ENCODE measurements at regions not wholly inside any gene's neighbourhood (a gene's known extent, or its start where the extent isn't known, plus 50 kb on each side); places are given as distances from the start of the nearest gene placed in this dataset.
"Not testable (repeated sequence)": the region's sequence is repeated elsewhere in the genome, so short reads cannot be mapped to it uniquely, and the experiment has no call there.

DNA sequence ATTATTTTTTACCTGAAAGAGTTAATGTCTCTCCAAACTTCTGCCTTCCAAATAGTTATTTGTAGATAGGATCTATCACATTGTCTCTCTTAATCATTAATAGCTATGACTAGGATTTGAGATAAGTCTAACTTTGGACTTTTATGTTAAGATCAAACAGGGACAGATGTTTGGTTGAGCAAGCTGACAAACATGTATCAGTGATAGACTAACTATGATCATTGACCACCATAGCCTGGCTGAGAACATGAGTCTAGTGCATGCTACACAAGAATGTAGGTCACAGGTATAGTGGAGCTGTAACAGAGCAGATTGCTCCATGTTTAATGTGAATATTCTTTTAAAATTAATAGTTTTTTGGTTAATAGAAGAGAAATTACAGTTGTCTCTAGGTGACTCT is 52.0 kb downstream of the SYT15B start:
- DNase-seq, result not testable (repeated sequence)

DNA sequence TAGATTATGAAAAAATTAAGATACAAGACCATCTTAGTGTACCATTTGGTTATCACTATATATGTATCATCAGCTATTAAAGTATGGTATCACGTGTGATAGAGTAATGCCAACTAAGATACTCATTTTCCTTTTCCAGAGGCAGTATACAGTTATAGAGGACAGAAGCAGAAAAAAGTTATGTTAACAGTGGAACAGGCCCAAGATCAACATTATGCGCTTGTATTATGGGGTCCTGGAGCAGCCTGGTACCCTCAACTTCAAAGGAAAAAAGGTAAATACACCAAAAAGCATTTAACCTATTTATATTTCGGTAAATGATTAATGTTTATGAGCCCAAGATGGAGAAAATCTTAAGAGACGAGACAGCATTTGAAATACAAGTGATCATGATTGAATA is 52.9 kb downstream of the SYT15B start:
- DNase-seq, result not testable (repeated sequence)

- DNase-seq, result not testable (repeated sequence)
Observed at GRCh38 chr10:47705698-47706414, 57.5 kb downstream of the SYT15B start.

DNA sequence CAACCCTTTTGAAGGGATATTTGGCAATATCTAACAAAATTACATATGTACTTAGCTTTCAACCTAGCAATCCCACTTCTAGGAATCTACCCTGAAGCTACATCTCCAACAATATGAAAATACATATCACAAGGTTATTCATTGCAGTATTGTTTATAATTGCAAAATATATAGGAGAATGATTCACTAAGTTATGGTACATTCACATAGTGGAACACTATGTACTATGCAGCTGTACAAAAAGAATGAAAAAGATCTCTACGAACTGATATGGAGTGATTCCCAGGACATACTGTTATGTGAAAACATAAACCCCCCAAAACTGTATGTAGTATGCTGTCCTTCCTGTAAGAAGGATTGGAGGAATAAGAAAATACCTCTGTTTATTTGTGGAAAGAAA is 62.1 kb downstream of the SYT15B start:
- not testable (repeated sequence) for DNase-seq

DNA sequence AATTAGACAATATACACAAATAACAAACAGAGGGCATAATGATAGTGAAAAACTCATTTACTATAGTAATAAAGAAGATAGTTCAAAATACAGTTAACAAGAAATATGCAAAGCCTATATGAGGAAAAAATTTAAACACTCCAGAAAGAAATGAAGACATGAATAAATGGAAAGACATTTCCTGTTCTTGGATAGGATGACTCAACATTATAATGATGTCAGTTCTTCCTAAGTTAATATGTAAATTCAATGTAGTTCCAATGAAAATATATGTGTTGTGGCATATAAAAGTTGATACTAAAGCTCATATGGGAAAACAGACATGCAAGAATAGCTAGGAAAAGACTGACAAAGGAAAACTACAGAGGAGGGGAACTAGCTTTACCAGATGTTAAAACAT is 63.5 kb downstream of the SYT15B start:
- DNase-seq, result not testable (repeated sequence)

- DNase-seq, result not testable (repeated sequence)
Observed at GRCh38 chr10:47696170-47696569, 67.2 kb downstream of the SYT15B start.

- not testable (repeated sequence) for DNase-seq
Observed at GRCh38 chr10:47695149-47695548, 68.2 kb downstream of the SYT15B start.

GRCh38 chr10:47690304-47690703 is 73.1 kb downstream of the SYT15B start:
- DNase-seq, result not testable (repeated sequence)

- not testable (repeated sequence) for DNase-seq
Observed at GRCh38 chr10:47683826-47684475, 79.4 kb downstream of the SYT15B start.

- DNase-seq, result not testable (repeated sequence)
Observed at GRCh38 chr10:47681638-47681990, 81.8 kb downstream of the SYT15B start.

GRCh38 chr10:47680848-47681637 is 82.3 kb downstream of the SYT15B start:
- DNase-seq, result not testable (repeated sequence)

DNA sequence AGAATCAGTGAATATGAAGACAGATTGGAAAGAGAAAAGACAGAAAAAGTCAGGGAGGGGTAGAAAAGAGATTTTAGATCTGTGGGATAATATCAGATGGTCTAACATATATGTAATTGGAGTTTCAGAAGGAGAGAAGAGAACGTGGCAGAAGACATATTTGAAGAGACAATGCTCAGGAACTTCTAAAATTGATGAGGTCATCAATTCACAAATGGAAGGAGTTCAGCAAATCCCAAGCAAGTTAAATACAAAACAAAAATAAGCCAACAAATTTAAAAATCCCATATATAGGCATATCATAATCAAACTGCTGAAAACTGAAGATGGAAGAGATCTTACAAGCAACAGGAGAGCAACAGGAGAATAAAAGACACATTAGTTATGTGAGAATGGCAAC is 87.3 kb downstream of the SYT15B start:
- not testable (repeated sequence) for DNase-seq

GRCh38 chr10:47675577-47675976 is 87.8 kb downstream of the SYT15B start:
- DNase-seq, result not testable (repeated sequence)

- DNase-seq, result not testable (repeated sequence)
Observed at GRCh38 chr10:47673128-47673527, 90.3 kb downstream of the SYT15B start.

- not testable (repeated sequence) for DNase-seq
Observed at GRCh38 chr10:47670857-47671256, 92.5 kb downstream of the SYT15B start.

- not testable (repeated sequence) for DNase-seq
Observed at GRCh38 chr10:47661955-47662577, 101.3 kb downstream of the SYT15B start.

DNA sequence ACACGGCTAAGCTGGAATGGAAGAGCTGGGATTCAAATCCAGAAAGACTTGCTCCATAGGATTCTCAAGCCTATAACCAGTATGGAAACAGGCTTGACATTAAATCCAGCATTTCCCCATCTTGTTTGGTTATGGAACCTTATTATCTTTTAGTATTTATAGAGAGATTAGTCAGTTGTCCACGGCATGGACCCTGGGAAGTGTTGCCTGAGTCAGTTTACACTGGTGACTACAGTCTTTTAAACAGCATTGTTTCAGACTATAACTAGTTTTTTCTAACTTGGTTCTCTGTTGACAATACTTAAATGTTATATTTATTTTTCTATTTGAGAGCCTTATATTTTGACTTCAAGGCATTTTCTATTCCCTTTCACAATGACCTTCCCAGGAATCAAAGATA is 106.7 kb downstream of the SYT15B start:
- not testable (repeated sequence) for DNase-seq

DNA sequence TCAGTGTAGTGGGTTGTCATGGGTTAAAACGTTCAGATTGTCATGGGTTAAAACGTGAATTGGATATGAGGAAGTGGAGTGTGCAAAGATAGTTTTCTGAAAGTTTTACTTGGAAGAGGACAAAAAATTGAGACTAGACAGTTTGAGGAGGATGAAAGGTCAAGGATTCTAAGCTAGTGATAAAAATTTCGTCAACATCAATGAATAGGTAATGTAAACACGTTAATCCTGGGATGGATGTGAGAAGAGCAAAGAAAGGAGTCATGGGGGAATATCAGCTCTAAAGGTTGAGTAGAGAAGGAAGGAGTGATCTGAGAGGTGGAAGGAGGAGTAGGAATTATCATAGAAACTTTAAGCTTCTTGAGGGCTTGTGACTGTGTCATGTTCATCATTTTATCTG is 109.2 kb downstream of the SYT15B start:
- not testable (repeated sequence) for DNase-seq

- DNase-seq, result not testable (repeated sequence)
Observed at GRCh38 chr10:47648594-47648993, 114.8 kb downstream of the SYT15B start.

GRCh38 chr10:47647523-47648101 is 115.8 kb downstream of the SYT15B start:
- DNase-seq, result not testable (repeated sequence)

DNA sequence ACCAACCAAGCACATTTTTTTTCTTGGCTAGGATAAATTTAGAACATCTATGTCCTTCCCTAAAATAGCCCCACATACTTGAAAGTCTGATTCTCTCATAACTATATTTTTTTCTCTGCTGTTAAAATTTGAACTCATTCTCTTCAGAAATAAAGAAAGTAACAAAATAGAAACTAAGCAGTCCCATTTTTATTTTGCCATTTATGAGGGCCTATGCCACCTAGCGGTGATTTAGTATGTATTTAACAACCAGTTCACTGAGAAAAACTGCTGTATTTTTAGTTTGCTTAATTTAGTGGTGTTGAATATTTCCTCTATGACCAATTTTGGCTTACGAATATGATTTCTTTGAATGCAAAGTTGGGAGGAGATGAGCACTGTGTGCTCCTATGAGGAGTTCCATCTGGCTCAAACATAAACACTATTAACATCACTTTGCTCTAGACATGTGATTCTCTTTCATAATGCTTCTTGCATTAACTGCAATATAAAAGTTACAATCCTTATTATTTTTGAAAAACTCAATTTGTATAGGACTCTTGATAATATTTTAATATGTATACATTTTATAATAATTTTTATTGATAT is 116.6 kb downstream of the SYT15B start:
- not testable (repeated sequence) for DNase-seq

DNA sequence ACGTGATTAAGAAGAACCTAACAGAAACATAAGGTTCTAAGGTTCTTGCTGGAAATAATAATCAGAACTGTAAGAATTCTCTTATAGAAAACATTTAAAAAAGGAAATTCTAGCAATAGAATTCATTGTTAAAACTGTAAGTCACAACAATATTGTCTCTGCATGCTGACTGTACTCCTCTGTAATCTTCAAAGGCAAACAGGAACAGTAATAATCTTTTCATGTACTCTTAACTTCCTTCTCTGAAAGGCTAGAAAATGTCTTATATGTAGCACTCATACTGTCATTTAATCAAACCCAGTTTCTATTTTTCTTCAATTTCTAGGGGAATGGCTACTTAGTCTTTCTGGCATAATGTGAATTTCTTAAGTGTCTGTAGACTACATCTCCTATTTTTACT is 103.5 kb upstream of the AGAP9 start:
- not testable (repeated sequence) for DNase-seq
